Aorta (tissue), 5 donors: ENCODE measurements at regions not wholly inside any gene's neighbourhood (a gene's known extent, or its start where the extent isn't known, plus 50 kb on each side); places are given as distances from the start of the nearest gene placed in this dataset.
A peak's percentile ranks its signal among the peaks of the same experiment; 100 is the strongest.

Experiments used
- ATAC-seq: fragments of 200-7000 bp; cut with Tn5 transposase; one replicate; pipeline ENCODE4 v1.9.1; 2022; ENCODE audit warnings: moderate library complexity; ENCODE audit not compliant: low FRiP score
- DNase-seq, 2 donors: peaks; one replicate each; pipeline ENCODE4 v3.0.0-alpha.2; 2020
- H3K27ac ChIP-seq, 2 donors: one replicate each; pipeline ENCODE4 v1.5.1; 2013; ENCODE audit warnings: low read length in 2 of 2, mild to moderate bottlenecking in 2 of 2, moderate library complexity in 2 of 2, control low read depth in 1 of 2, inconsistent platforms in 1 of 2, low read depth in 1 of 2
- H3K27me3 ChIP-seq, 2 donors: one replicate each; pipeline ENCODE4 v1.6.1; 2013; ENCODE audit warnings: control low read depth in 1 of 2, low read length in 1 of 2, mild to moderate bottlenecking in 1 of 2, moderate library complexity in 1 of 2; ENCODE audit not compliant: insufficient read depth in 2 of 2, control insufficient read depth in 1 of 2
- H3K36me3 ChIP-seq, 2 donors: one replicate each; pipeline ENCODE4 v1.6.1; 2013; ENCODE audit warnings: control low read depth in 1 of 2, low read length in 1 of 2, mild to moderate bottlenecking in 1 of 2; ENCODE audit not compliant: insufficient read depth in 2 of 2, control insufficient read depth in 1 of 2
- H3K4me1 ChIP-seq, 2 donors: one replicate each; pipeline ENCODE4 v1.6.1; 2013; ENCODE audit warnings: low read length in 2 of 2, control low read depth in 1 of 2, mild to moderate bottlenecking in 1 of 2, moderate library complexity in 1 of 2; ENCODE audit not compliant: insufficient read depth in 2 of 2, control insufficient read depth in 1 of 2
- H3K4me3 ChIP-seq, 2 donors: one replicate each; pipeline ENCODE4 v1.5.1; 2013; ENCODE audit warnings: low read length in 2 of 2, control low read depth in 1 of 2, mild to moderate bottlenecking in 1 of 2
- H3K9me3 ChIP-seq: one replicate; pipeline ENCODE4 v1.6.1; 2013; ENCODE audit warnings: mild to moderate bottlenecking, low read length; ENCODE audit not compliant: control insufficient read depth
- WGBS, 2 donors: extraction: QIAGEN DNeasy Blood & Tissue Kit; methylation state at CpG; one replicate each; pipeline ENCODE4 v1.1.7; 2013; 5-methylcytosine and 5-hydroxymethylcytosine counted together
- intact Hi-C, 2 donors: fragments of 100-400 bp; cut with DNase I; formaldehyde crosslinking; loops; one replicate each; pipeline versions ENCODE4 v1.14.2 to v1.15.0; 2022
- donor health status: healthy with polysubstance abuse.
- donor health status: Bipolar disorder and iron deficiency.
- donor health status: DM: no; HTN: no; CAD: no.
- donor health status: DM: no; HTN: no; CAD: no.
- donor health status: DM: yes; HTN: yes; CAD: no.

- Histone ChIP-seq H3K9me3 (no peaks in the 10 kb centered on the region), H3K27me3 (no peaks in the 10 kb centered on the region), H3K4me3 (no peak overlapping the region), H3K27ac (no peak overlapping the region), H3K36me3 (no peaks in the 10 kb centered on the region), H3K4me1 (no peaks in the 10 kb centered on the region)
- DNase-seq (peak in 1 of 2 donors; percentile 70), ATAC-seq (peak; percentile 43)
- intact Hi-C loops: no loop called here
- 36 to 38% methylated on average over 13 of the region's 13 CpGs for WGBS, 2 donors
Observed at GRCh38 chr13:30142486-30143211, 164.7 kb downstream of the KATNAL1 start.

DNA sequence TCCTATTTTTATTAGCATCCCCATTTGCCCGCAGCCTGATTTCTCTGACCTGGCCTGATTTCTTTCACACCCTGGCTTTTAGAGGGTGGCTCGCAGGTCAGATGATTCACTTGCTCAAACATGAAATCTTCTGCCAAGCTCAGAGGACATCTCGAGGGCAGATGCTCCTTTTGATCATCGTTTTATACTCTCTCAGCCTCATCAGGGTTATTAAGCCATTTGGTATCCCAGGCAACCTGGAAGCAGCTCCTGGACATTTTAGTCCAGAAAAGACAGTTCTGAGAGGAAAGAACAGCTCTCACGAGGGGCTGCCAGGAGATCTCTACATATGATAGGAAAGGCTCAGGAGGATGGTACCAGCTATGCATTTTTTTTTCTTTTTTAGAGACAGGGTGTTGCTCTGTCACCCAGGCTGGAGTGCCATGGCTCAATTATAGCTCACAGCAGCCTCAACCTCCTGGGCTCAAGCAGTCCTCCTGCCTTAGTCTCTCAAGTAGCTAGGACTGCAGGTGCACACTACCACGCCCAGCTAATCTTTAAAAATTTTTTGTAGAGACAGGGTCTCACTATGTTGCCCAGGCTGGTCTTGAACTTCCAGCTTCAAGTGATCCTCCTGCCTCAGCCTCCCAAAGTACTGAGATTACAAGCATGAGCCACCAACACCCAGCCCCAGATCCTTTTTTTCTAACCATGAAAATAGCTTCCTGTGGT, 165.4 kb downstream of the KATNAL1 start:
- intact Hi-C loops: no loop called here
- ATAC-seq (no peak), DNase-seq (no peak)
- Histone ChIP-seq H3K27me3 (no peaks in the 10 kb centered on the region), H3K36me3 (no peaks in the 10 kb centered on the region), H3K4me3 (no peak overlapping the region), H3K9me3 (no peaks in the 10 kb centered on the region), H3K27ac (no peak overlapping the region), H3K4me1 (no peaks in the 10 kb centered on the region)
- WGBS, 2 donors: 92 to 93% methylated on average over 6 of the region's 6 CpGs

DNA sequence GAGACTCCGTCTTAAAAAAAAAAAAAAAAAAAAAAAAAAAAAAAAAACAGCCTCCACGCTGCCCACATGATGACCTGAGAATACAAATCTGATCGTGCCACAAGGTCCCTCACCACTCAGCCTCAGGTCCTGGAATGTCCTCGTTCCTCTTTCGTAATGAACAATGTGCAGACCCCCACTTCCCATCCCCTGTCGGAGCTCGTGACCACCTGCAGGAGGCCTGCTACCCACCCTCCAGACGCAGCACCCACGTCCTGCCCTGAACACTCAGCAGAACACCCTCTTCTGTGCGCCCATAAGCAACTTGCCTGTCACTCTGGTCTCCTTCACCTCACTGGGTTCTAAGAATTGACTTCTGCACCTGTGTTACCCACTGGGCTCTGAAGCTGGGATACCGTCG, 166.4 kb downstream of the KATNAL1 start:
- DNase-seq: no peak
- Histone ChIP-seq H3K9me3 (no peaks in the 10 kb centered on the region), H3K4me1 (no peaks in the 10 kb centered on the region), H3K27ac (no peak overlapping the region), H3K4me3 (no peak overlapping the region), H3K36me3 (no peaks in the 10 kb centered on the region), H3K27me3 (no peaks in the 10 kb centered on the region)
- WGBS, 2 donors: 94 to 95% methylated on average over 10 to 12 of the region's 12 CpGs
- ATAC-seq: no peak
- intact Hi-C loops: no loop called here

DNA sequence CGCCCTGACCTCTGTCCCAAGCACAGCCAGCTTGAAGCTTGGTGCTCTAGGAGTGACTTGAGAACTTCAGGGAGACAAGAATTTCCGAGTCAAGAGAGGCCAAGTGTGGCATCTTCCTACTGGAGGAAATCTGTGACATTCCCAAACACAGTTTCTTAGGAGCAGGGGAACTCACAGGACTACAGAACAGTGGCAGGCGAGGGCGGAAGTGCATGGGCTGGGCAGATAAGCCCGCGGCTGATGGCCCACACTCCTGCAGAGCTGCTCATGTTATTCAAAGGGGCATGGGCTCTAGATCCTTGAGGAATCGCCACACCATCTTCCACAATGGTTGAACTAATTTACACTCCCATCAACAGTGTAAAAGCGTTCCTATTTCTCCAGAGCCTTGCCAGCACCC, 168.8 kb downstream of the KATNAL1 start:
- no peak overlapping the region for H3K4me3 ChIP-seq
- no peak for DNase-seq
- no peak for ATAC-seq
- no peaks in the 10 kb centered on the region for H3K36me3 ChIP-seq
- WGBS, 2 donors: 69 to 72% methylated on average over 8 of the region's 8 CpGs
- no peaks in the 10 kb centered on the region for H3K4me1 ChIP-seq
- no peaks in the 10 kb centered on the region for H3K9me3 ChIP-seq
- H3K27ac ChIP-seq: no peak overlapping the region
- intact Hi-C loops: loop anchor here (5.0 to 10.0 kb wide), 5 partner anchors 266 to 909 kb away; partner anchors contain the start of genes HMGB1 (in 1 of the 2) and USPL1 (in 1 of the 2)
- no peaks in the 10 kb centered on the region for H3K27me3 ChIP-seq

- DNase-seq: no peak
- Histone ChIP-seq H3K27me3 (no peaks in the 10 kb centered on the region), H3K36me3 (no peaks in the 10 kb centered on the region), H3K4me1 (no peaks in the 10 kb centered on the region), H3K27ac (no peak overlapping the region), H3K4me3 (no peak overlapping the region), H3K9me3 (no peaks in the 10 kb centered on the region)
- WGBS, 2 donors: 93 to 98% methylated on average over 5 of the region's 5 CpGs
- ATAC-seq: no peak
- intact Hi-C loops: loop anchor here (5.0 to 10.0 kb wide), 5 partner anchors 269 to 911 kb away; partner anchors contain the start of genes HMGB1 (in 1 of the 2) and USPL1 (in 1 of the 2)
Observed at GRCh38 chr13:30135868-30136267, 171.5 kb downstream of the KATNAL1 start.

GRCh38 chr13:30135351-30135750, 172.0 kb downstream of the KATNAL1 start:
- no peak overlapping the region for H3K27ac ChIP-seq
- H3K27me3 ChIP-seq: no peaks in the 10 kb centered on the region
- 86 to 90% methylated on average over 7 of the region's 7 CpGs for WGBS, 2 donors
- ATAC-seq (no peak), DNase-seq (no peak)
- no peak overlapping the region for H3K4me3 ChIP-seq
- H3K36me3 ChIP-seq: no peaks in the 10 kb centered on the region
- H3K9me3 ChIP-seq: no peaks in the 10 kb centered on the region
- intact Hi-C loops: loop anchor here (5.0 to 10.0 kb wide), 5 partner anchors 269 to 912 kb away; partner anchors contain the start of genes HMGB1 (in 1 of the 2) and USPL1 (in 1 of the 2)
- no peaks in the 10 kb centered on the region for H3K4me1 ChIP-seq

GRCh38 chr13:30134578-30134977, 172.8 kb downstream of the KATNAL1 start:
- DNase-seq (no peak), ATAC-seq (no peak)
- H3K27ac ChIP-seq: no peak overlapping the region

GRCh38 chr13:30133996-30134395, 173.4 kb downstream of the KATNAL1 start:
- WGBS, 2 donors: 53 to 54% methylated on average over 7 of the region's 7 CpGs
- Histone ChIP-seq H3K9me3 (no peaks in the 10 kb centered on the region), H3K4me1 (no peaks in the 10 kb centered on the region), H3K27ac (no peak overlapping the region), H3K4me3 (no peak overlapping the region), H3K27me3 (no peaks in the 10 kb centered on the region), H3K36me3 (no peaks in the 10 kb centered on the region)
- intact Hi-C loops: loop anchor here (5.0 to 10.0 kb wide), 7 partner anchors 271 to 671 kb away; partner anchors contain the start of genes HMGB1 (in 1 of the 2) and USPL1 (in 1 of the 2)
- DNase-seq: no peak
- ATAC-seq: no peak

More at GRCh38 chr13:30134578-30134977, 172.8 kb downstream of the KATNAL1 start:
- WGBS, 2 donors: 73 to 75% methylated on average over 2 of the region's 2 CpGs
- Histone ChIP-seq H3K4me1 (no peaks in the 10 kb centered on the region), H3K4me3 (no peak overlapping the region), H3K36me3 (no peaks in the 10 kb centered on the region), H3K27me3 (no peaks in the 10 kb centered on the region), H3K9me3 (no peaks in the 10 kb centered on the region)
- intact Hi-C loops: loop anchor here (5.0 to 10.0 kb wide), 7 partner anchors 270 to 670 kb away; partner anchors contain the start of genes HMGB1 (in 1 of the 2) and USPL1 (in 1 of the 2)
